ENCODE measurements at regions not wholly inside any gene's neighbourhood (a gene's known extent, or its start where the extent isn't known, plus 50 kb on each side); places are given as distances from the start of the nearest gene placed in this dataset.

DNA sequence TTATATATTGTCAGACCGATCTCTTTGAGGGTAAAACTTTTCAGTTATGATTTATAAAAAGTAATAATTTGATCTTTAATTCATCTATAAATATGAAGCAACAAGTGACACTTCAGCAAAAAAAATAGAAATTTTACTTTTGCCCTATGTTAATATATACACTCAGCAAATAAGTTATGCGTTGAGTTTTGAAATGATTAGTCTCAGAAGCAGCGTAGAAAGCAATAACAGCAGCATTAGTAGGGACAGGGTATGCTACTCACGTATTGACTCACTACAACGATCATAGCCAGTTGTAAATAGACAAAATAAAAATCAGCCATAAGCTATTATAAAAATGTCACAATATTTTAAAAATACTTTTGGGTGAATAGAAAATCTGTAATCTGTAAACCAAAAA lies 1229.2 kb downstream of the ADGRL3 start:
- TF ChIP-seq, protein P1, sequence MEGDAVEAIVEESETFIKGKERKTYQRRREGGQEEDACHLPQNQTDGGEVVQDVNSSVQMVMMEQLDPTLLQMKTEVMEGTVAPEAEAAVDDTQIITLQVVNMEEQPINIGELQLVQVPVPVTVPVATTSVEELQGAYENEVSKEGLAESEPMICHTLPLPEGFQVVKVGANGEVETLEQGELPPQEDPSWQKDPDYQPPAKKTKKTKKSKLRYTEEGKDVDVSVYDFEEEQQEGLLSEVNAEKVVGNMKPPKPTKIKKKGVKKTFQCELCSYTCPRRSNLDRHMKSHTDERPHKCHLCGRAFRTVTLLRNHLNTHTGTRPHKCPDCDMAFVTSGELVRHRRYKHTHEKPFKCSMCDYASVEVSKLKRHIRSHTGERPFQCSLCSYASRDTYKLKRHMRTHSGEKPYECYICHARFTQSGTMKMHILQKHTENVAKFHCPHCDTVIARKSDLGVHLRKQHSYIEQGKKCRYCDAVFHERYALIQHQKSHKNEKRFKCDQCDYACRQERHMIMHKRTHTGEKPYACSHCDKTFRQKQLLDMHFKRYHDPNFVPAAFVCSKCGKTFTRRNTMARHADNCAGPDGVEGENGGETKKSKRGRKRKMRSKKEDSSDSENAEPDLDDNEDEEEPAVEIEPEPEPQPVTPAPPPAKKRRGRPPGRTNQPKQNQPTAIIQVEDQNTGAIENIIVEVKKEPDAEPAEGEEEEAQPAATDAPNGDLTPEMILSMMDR (IDR thresholded peaks at IDR 0.05), result no peak
- H3K27ac ChIP-seq, result no peak overlapping the region
- intact Hi-C loops (cut with DNase I; ENCODE audit: low total_unique reads), result no loop called here
- peaks cover 0 to 10% (median 2%) of the 10 kb centered on the region in 4 donors for H3K4me1 ChIP-seq
- H3K4me3 ChIP-seq, result no peak overlapping the region
- no peaks in the 10 kb centered on the region for H3K27me3 ChIP-seq
- no peaks in the 10 kb centered on the region for H3K9me3 ChIP-seq
- no peak for DNase-seq
- H3K36me3 ChIP-seq, result no peaks in the 10 kb centered on the region

DNA sequence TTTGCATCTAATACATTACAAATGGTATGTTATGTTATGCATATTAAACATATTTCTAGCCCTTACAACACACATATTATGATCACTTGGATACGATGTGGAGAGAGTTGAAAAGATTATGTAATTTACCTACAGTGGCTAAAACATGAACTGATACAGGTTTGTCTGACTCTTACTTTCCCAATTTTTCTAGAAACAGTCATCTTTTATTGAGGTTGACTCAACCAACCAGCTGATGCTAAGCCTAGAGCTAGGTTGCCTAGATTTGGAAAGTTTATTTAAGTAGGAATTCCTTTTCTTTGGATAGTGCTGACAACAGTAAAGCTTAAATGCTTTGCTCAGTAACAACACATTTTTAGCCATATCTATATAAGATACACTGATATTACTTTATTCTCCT lies 1215.1 kb downstream of the ADGRL3 start:
- no peaks in the 10 kb centered on the region for H3K4me1 ChIP-seq
- intact Hi-C loops (cut with DNase I; ENCODE audit: low total_unique reads), result no loop called here
- no peak overlapping the region for H3K4me3 ChIP-seq
- H3K27me3 ChIP-seq, result no peaks in the 10 kb centered on the region
- no peak overlapping the region for H3K27ac ChIP-seq
- H3K36me3 ChIP-seq, result no peaks in the 10 kb centered on the region
- H3K9me3 ChIP-seq, result no peaks in the 10 kb centered on the region
- no peak for DNase-seq
- TF ChIP-seq, protein P1 (IDR thresholded peaks at IDR 0.05), result no peak

DNA sequence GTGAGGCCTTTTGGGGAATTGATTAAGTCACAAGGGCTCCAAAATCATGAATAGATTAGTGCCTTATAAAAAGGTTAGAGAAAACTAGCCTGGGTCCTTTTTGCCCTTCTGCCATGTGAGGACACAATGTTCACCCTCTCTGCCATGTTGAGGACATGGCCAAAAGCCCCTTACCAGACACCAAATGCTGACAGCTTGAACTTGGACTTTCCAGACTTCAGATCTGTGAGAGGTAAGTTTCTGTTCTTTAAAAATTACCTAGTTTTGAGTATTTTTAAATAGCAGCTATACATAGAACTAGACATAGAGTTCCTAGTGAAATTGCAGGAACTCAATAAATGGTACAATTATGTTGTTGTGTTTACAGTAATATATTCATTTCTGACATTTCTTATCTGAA lies 1214.4 kb downstream of the ADGRL3 start:
- Histone ChIP-seq H3K36me3 (no peaks in the 10 kb centered on the region), H3K9me3 (no peaks in the 10 kb centered on the region), H3K4me1 (no peaks in the 10 kb centered on the region), H3K27ac (no peak overlapping the region), H3K27me3 (no peaks in the 10 kb centered on the region), H3K4me3 (no peak overlapping the region)
- DNase-seq, result no peak
- intact Hi-C loops (cut with DNase I; ENCODE audit: low total_unique reads), result no loop called here
- TF ChIP-seq, protein P1 (IDR thresholded peaks at IDR 0.05), result no peak

DNA sequence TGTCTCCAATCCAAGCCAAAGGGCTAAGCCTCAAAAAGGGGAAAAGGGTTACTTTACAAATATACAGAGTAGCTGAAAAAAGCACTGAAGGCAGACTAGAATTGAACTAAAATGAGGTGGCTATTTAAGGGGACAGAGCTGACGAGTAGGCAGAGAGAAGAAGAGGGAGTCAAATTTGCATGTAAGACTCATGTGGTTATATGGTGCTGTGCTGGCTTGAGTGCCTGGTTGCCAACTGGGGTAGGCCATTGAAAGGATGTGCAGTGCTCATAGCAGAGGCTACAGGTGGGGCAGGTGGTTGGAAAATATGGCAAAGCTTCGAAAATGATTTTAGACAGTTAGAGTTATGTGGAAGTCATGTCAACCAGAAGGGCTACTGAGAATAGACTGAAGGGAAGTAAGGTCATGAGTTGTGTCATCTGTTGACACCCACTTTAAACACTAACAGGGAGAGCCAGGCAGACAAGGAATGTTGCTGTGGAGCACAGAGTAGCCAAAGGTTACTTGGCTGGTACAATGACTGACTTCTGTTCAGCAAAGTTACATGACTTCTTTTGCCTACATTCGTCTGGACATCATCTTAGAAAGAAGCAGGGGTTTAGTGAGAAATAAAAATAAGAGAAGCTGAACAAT lies 1210.4 kb downstream of the ADGRL3 start:
- no peak overlapping the region for H3K4me3 ChIP-seq
- TF ChIP-seq, protein P1 (IDR thresholded peaks at IDR 0.05), result no peak
- no peak for DNase-seq
- H3K27me3 ChIP-seq, result no peaks in the 10 kb centered on the region
- no peak overlapping the region for H3K27ac ChIP-seq
- peaks cover 0 to 12% (median 0%) of the 10 kb centered on the region in 4 donors for H3K4me1 ChIP-seq
- H3K9me3 ChIP-seq, result no peaks in the 10 kb centered on the region
- no peaks in the 10 kb centered on the region for H3K36me3 ChIP-seq
- intact Hi-C loops (cut with DNase I; ENCODE audit: low total_unique reads), result no loop called here

DNA sequence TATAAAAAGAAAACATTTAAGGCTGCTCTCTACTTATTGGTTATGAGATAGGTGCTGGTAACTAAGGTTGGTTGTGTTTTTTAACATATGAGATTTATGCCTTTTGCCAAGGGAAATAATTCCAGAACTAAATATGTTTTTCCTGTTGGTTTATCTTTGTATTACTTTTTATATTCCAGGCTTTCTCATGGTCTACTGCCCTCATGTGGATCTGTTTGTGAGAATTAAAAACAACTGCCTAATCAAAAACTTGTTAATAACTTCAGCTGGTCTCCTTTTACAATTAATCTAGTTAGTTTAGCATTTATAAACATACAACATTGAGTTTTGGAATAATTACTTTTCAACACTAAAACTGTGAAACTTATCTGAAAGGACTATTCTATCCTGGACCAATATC lies 1208.3 kb downstream of the ADGRL3 start:
- H3K9me3 ChIP-seq, result no peaks in the 10 kb centered on the region
- no peak for DNase-seq
- H3K4me3 ChIP-seq, result no peak overlapping the region
- H3K4me1 ChIP-seq, result peaks cover 0 to 12% (median 0%) of the 10 kb centered on the region in 4 donors
- no peaks in the 10 kb centered on the region for H3K36me3 ChIP-seq
- TF ChIP-seq, protein P1 (IDR thresholded peaks at IDR 0.05), result no peak
- intact Hi-C loops (cut with DNase I; ENCODE audit: low total_unique reads), result no loop called here
- H3K27me3 ChIP-seq, result no peaks in the 10 kb centered on the region
- no peak overlapping the region for H3K27ac ChIP-seq

DNA sequence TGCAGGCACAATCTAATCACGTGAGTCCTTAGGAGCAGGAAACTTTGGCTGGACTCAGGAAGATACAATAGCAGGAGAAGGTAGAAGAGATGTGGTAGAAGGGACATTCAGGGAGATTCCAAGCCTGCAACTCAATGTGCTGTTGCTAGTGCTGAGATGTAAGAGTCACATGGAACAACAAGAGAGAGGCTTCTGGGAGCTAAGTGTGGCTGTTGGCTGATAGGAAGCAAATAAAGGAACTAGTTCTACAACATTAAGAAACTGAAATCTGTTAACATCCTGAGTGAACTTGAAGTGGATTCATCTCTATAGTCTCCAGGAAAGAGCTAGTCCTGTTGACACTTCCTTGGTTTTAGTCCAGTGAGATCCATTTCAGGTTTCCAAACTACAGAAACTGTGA lies 1207.4 kb downstream of the ADGRL3 start:
- Histone ChIP-seq H3K36me3 (no peaks in the 10 kb centered on the region), H3K27ac (no peak overlapping the region), H3K4me1 (peaks cover 0 to 12% (median 0%) of the 10 kb centered on the region in 4 donors), H3K9me3 (no peaks in the 10 kb centered on the region), H3K4me3 (no peak overlapping the region), H3K27me3 (no peaks in the 10 kb centered on the region)
- DNase-seq, result no peak
- TF ChIP-seq, protein P1 (IDR thresholded peaks at IDR 0.05), result no peak
- intact Hi-C loops (cut with DNase I; ENCODE audit: low total_unique reads), result no loop called here

All from tibial artery (tissue), 4 donors.